HuH-7.5 (cell line): ENCODE measurements at regions not wholly inside any gene's neighbourhood (a gene's known extent, or its start where the extent isn't known, plus 50 kb on each side); places are given as distances from the start of the nearest gene placed in this dataset.

Experiments
- DNase-seq: peaks from one replicate; pipeline ENCODE4 v3.0.0; 2011; ENCODE audit warnings: low spot score

- DNase-seq, result no peak
Observed at GRCh38 chr3:19093084-19093483, 55.2 kb upstream of the KCNH8 start.

- DNase-seq, result no peak
Observed at GRCh38 chr3:19077388-19077787, 70.9 kb upstream of the KCNH8 start.

GRCh38 chr3:19075037-19075436 lies 73.3 kb upstream of the KCNH8 start:
- no peak for DNase-seq

- DNase-seq, result no peak
Observed at GRCh38 chr3:19074257-19074900, 73.9 kb upstream of the KCNH8 start.

GRCh38 chr3:19073341-19074105 lies 74.8 kb upstream of the KCNH8 start:
- no peak for DNase-seq

GRCh38 chr3:19070325-19070724 lies 78.0 kb upstream of the KCNH8 start:
- no peak for DNase-seq

- peak; percentile 14 for DNase-seq
Observed at GRCh38 chr3:19065027-19065426, 83.3 kb upstream of the KCNH8 start.

GRCh38 chr3:19063936-19064335 lies 84.4 kb upstream of the KCNH8 start:
- no peak for DNase-seq

- no peak for DNase-seq
Observed at GRCh38 chr3:19060404-19060803, 87.9 kb upstream of the KCNH8 start.

- no peak for DNase-seq
Observed at GRCh38 chr3:19052874-19053273, 95.4 kb upstream of the KCNH8 start.

- no peak for DNase-seq
Observed at GRCh38 chr3:19046440-19046839, 101.9 kb upstream of the KCNH8 start.

GRCh38 chr3:19030522-19030839 lies 117.8 kb upstream of the KCNH8 start:
- DNase-seq, result no peak

GRCh38 chr3:19029837-19030521 lies 118.3 kb upstream of the KCNH8 start:
- DNase-seq, result no peak

GRCh38 chr3:19025441-19025840 lies 122.9 kb upstream of the KCNH8 start:
- no peak for DNase-seq

GRCh38 chr3:19022546-19022945 lies 125.8 kb upstream of the KCNH8 start:
- no peak for DNase-seq

- no peak for DNase-seq
Observed at GRCh38 chr3:19016851-19017250, 131.5 kb upstream of the KCNH8 start.

GRCh38 chr3:19013879-19014278 lies 134.4 kb upstream of the KCNH8 start:
- no peak for DNase-seq

GRCh38 chr3:19012846-19013245 lies 135.5 kb upstream of the KCNH8 start:
- DNase-seq, result no peak

- DNase-seq, result no peak
Observed at GRCh38 chr3:19002606-19003005, 145.7 kb upstream of the KCNH8 start.

GRCh38 chr3:18998069-18998468 lies 150.2 kb upstream of the KCNH8 start:
- DNase-seq, result no peak

GRCh38 chr3:18992709-18993108 lies 155.6 kb upstream of the KCNH8 start:
- DNase-seq, result no peak

- no peak for DNase-seq
Observed at GRCh38 chr3:18989237-18989795, 159.0 kb upstream of the KCNH8 start.

- peak; percentile 37 for DNase-seq
Observed at GRCh38 chr3:18988614-18989229, 159.6 kb upstream of the KCNH8 start.
